ENCODE measurements at regions not wholly inside any gene's neighbourhood (a gene's known extent, or its start where the extent isn't known, plus 50 kb on each side); places are given as distances from the start of the nearest gene placed in this dataset.

GRCh38 chr6:168201383-168201782 is 118.2 kb downstream of the DACT2 start:
- H3K27ac ChIP-seq: no peak overlapping the region
- DNase-seq (no peak), ATAC-seq (no peak)
- no peaks in the 10 kb centered on the region for H3K36me3 ChIP-seq
- no peaks in the 10 kb centered on the region for H3K4me1 ChIP-seq
- TF ChIP-seq POLR2A (IDR thresholded peaks at IDR 0.05): no peak
- no peak for TF ChIP-seq CTCF (IDR thresholded peaks at IDR 0.05 in 4 of 5, conservative IDR thresholded peaks at IDR 0.05 in 1 of 5)
- H3K27me3 ChIP-seq: peaks cover 0 to 3% (median 0%) of the 10 kb centered on the region in 3 donors
- H3K4me3 ChIP-seq: no peak overlapping the region
- no peaks in the 10 kb centered on the region for H3K9me3 ChIP-seq
- intact Hi-C loops (cut with DNase I; ENCODE audit: low total_unique reads): no loop called here
- in situ Hi-C loops (cut with MboI; ENCODE audit: low sequenced_read_pairs in 4 of 4): no loop called here

- no peak overlapping the region for H3K27ac ChIP-seq
- H3K4me3 ChIP-seq: no peak overlapping the region
- in situ Hi-C loops (cut with MboI; ENCODE audit: low sequenced_read_pairs in 4 of 4) (no loop called here), intact Hi-C loops (cut with DNase I; ENCODE audit: low total_unique reads) (no loop called here)
- TF ChIP-seq POLR2A (IDR thresholded peaks at IDR 0.05) (no peak), CTCF (IDR thresholded peaks at IDR 0.05 in 4 of 5, conservative IDR thresholded peaks at IDR 0.05 in 1 of 5) (no peak)
- H3K36me3 ChIP-seq: no peaks in the 10 kb centered on the region
- no peak for DNase-seq
- H3K27me3 ChIP-seq: peaks cover 0 to 3% (median 0%) of the 10 kb centered on the region in 3 donors
- ATAC-seq: no peak
- no peaks in the 10 kb centered on the region for H3K9me3 ChIP-seq
- H3K4me1 ChIP-seq: no peaks in the 10 kb centered on the region
Observed at GRCh38 chr6:168200571-168201134, 118.9 kb downstream of the DACT2 start.

GRCh38 chr6:168198302-168199180 is 119.5 kb upstream of the FRMD1 start:
- in situ Hi-C loops (cut with MboI; ENCODE audit: low sequenced_read_pairs in 4 of 4) (no loop called here), intact Hi-C loops (cut with DNase I; ENCODE audit: low total_unique reads) (no loop called here)
- H3K36me3 ChIP-seq: no peaks in the 10 kb centered on the region
- DNase-seq: no peak
- H3K4me1 ChIP-seq: no peaks in the 10 kb centered on the region
- no peak overlapping the region for H3K27ac ChIP-seq
- no peak for TF ChIP-seq POLR2A (IDR thresholded peaks at IDR 0.05)
- no peak for TF ChIP-seq CTCF (IDR thresholded peaks at IDR 0.05 in 4 of 5, conservative IDR thresholded peaks at IDR 0.05 in 1 of 5)
- no peak for ATAC-seq
- H3K4me3 ChIP-seq: no peak overlapping the region
- peaks cover 0 to 3% (median 0%) of the 10 kb centered on the region in 3 donors for H3K27me3 ChIP-seq
- H3K9me3 ChIP-seq: no peaks in the 10 kb centered on the region

- ATAC-seq (no peak), DNase-seq (no peak)
- no peak for TF ChIP-seq POLR2A (IDR thresholded peaks at IDR 0.05)
- TF ChIP-seq CTCF (IDR thresholded peaks at IDR 0.05 in 4 of 5, conservative IDR thresholded peaks at IDR 0.05 in 1 of 5): no peak
- peaks cover 0 to 3% (median 0%) of the 10 kb centered on the region in 3 donors for H3K27me3 ChIP-seq
- in situ Hi-C loops (cut with MboI; ENCODE audit: low sequenced_read_pairs in 4 of 4): no loop called here
- H3K27ac ChIP-seq: no peak overlapping the region
- intact Hi-C loops (cut with DNase I; ENCODE audit: low total_unique reads): no loop called here
- H3K9me3 ChIP-seq: no peaks in the 10 kb centered on the region
- H3K36me3 ChIP-seq: no peaks in the 10 kb centered on the region
- H3K4me1 ChIP-seq: no peaks in the 10 kb centered on the region
- no peak overlapping the region for H3K4me3 ChIP-seq
Observed at GRCh38 chr6:168197636-168198301, 118.8 kb upstream of the FRMD1 start.

Data from gastrocnemius medialis (tissue), 4 donors.